Inflammatory macrophage treated with lipopolysaccharide for 4 hours (primary cell): ENCODE measurements at regions not wholly inside any gene's neighbourhood (a gene's known extent, or its start where the extent isn't known, plus 50 kb on each side); places are given as distances from the start of the nearest gene placed in this dataset.

Source experiments
- DNase-seq: peaks from one replicate; pipeline ENCODE4 v3.0.0-alpha.2; 2020

DNA sequence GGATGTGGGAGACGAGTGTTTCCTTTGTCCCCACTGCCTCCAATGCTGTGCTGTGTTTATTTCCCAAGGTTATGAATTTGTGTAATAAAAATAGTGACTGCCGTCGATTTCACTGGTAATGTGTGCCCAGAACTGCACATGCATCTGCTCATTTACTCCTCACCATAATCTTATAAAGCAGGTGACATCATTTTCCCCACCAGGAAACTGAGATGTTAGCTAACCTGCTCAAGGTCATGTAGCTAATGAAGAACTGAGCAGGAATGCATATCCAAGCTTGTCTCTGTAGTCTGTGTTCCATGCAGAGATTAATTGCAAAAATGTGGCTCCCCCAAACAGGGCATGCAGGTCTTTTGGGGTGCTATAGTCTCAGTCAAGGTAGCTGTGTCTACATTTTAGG, 224.4 kb downstream of the TENT4A start:
- DNase-seq = no peak

DNA sequence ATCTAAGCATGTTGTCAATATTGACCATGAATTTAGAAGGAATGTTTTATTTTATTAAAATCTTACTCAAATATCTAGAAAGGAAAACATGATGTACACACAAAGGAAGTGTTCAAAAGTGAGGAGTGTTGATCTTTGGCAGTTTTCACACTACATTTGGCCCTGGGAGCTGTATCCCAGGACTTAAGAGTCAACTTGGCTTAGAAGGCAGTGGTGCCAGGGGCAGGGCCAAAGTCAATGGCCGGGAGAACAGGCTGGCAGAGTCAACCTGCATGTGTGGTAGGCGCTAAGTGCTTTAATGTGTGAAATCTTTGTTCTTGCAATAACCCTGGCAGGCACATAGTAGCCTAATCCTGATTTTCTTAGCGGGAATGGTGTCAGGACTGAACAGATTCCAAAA, 228.4 kb downstream of the TENT4A start:
- no peak for DNase-seq

DNA sequence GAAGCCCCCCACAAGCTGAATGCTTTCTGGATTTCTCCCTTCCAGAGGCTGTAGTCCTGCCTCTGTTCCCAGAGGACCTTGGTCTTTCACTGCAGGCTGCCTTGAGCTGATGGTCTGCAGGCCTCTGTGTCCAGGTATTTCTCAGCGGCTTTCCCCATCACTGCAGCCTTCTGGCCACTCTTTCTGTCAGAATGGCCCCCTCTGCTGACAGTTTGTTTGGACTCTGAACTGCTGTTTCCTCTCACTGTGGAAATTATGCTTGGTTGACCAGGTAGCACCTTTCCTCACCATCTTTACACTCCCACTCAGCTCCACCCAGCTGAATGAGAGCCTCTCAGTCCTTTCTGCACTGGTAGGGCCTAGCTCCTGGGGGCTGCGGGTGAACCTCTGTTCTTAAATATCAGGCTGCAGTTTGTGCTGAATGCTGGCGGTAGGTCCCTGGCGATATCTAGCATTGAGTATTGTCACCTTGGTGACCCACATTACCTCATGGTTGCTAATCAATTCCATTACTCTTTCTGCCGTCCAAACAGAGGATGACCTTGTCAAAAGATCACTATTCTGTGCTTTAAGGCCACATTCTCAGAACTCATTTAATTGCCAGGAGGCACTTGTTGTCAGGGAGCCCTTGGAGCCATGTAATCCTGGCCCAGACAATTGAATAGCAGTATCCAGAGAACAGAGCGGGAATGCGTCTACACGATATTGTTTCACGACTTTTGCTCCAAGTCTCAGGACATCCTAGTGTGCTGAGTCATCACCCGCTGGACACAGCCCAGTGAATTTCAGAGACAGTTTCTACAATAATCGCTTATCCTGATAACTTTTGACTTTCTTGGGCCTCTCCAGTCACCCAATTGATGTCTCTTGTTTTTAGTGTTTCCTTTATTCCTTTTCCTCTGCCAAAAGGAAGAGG, 230.2 kb downstream of the TENT4A start:
- no peak for DNase-seq

DNA sequence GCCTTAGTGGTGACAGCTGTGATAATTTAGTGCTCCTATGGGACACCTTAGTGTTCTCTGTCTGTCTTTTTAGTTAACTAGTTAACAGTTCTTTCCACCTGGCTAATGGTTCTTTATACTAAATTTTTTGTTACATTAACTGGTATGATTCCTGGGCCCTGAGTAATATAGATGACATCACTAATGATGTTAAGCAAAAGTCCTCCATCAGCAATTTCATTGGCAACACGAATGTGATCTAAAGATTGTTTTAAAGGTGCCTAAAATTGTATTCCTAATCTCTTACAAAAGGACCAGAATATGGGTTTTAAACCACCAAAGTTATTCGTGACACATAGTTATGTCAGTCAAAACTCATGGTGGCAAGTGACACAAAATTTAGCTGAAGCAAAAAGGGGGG, 235.3 kb downstream of the TENT4A start:
- DNase-seq = no peak

DNA sequence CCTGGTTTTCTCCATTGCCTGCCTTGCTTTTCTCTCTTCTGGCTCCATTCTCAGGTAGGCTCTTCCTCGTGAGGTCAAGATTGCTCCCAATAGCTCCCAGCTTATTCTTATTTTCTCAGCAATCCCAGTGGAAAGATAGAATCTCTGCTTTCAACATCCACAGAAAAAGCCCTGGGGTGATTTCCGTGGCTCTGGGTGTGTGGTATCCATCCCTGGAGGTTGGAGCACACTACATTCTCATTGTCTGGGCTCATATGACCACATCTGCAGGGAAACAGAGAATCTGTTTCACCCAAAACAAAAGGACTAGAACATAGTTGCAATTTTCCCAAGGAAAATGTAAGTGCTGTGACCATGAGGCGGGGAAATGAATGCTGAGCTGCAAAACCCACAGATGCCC, 236.0 kb downstream of the TENT4A start:
- DNase-seq = no peak

DNA sequence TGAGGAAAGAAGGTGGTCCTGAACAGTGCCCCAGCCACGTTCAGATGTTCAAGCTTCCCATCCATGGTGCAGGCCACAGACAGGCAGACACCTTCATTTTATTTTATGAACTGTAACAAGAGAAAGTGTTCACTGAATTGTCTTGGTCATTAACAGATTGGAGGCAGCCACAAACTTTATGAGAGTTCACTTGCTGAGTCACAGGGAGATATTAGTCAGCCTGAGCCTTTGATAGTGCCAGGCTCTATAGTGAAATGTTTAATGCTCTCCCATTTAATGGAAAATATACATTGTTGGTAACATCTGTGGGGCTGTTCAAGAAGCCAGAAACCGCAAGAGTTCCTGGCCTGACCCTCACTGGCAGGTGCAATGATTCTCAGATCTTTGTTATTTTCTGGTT, 237.0 kb downstream of the TENT4A start:
- no peak for DNase-seq

DNA sequence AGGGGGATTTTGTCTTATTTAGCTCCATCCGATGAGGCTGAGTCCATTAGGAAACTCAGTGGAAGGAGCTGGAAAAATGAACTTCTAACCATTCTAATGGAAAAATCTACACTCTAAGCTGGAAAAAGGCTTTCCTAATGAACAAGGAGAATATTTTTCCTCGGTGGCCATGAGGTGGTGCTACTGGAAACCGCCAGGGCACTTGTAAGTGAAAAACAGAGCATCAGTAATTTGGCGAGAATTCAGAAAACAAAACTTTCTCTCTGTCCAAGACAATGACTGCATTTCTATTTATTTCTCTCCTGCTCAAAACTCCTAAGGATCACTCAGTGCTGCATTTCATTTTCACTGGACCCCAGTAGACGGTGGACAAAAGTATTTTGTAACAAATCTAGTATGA, 237.6 kb downstream of the TENT4A start:
- DNase-seq = no peak

DNA sequence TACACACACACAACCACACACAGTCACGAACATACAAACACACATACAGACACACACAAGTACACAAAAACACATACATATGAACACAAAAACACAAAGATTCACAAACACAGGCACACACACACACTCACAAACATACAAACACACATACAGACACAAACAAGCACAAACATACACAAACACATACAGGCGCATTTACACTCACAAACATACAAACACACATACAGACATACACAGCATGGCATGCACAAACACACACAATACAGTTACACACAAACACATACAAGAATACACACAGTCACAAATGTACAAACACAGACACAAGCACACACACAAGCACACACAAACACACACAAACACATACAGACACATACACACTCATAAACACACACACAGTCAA, 247.9 kb downstream of the TENT4A start:
- DNase-seq = no peak

DNA sequence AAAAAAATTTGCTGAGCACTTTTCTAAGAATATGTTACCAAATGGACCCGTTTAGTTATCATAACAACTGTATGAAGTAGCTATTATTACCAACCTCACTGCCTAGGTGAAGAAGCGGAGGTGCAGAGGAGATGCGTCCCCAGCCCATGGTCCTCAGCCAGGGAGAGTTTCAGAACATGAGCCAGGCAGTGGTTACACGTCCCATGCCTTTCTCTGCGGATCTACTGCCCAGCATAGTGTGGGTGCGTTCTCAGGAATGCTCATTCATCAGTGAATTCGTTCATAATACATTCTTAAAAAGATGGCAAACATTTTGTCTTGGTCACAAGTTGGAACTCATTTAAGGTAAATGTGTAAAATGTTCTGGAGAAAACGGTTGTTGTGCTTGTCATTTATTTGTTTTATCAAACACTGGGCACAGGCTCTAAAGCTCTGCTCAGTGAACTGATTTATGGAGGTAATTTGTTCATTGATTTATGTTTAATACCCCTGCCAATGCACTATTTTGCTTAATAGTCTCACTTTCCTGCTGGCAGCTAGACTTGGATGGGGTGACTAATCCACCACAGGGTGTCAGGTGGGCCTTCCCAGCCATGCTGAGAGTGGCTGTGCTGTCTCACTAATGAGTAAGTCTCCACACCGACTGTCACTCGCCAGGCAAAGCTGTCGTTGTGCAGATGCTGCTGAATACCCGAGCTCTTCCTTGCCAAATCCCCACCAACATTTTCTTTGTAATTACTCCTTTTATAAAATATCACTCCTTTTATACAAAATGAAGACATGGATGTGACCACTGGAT, 248.8 kb downstream of the TENT4A start:
- DNase-seq = no peak

DNA sequence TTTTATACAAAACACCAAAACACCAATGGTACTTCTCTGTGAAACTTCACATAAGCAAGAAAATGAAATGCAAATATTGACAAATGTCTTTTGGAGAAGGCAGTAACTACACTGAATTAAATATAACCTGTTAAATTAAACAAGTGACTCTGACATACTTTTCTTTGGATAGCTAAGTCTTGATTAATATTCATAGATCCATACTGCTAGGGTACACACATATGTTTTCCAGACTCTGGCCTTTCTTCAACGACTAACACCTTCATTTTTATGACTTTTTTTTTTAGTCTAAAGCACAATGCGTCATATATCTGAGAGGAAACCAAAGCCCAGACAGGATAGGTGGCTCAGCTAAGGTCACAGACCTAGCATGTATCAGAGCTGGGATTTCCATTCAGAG, 263.7 kb downstream of the TENT4A start:
- no peak for DNase-seq

DNA sequence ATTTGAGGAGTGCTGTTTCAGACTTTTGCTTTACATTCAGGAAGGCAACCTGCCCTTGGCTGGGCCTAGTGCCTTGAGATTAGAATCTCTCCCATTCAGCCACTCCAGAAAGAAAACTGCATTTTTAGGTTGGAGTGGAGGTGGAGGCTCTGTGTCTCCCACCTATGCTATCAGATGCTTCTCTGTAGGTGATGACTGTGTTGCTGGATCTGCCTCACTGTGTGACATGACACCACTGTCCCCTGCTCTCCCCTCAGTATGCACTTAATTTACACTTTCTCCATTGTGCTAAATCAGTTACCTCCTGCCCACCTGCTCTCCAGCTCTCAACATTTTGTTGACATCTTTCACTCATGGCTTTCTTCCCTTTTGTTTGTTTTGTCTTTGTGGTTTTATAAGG, 265.8 kb downstream of the TENT4A start:
- no peak for DNase-seq

DNA sequence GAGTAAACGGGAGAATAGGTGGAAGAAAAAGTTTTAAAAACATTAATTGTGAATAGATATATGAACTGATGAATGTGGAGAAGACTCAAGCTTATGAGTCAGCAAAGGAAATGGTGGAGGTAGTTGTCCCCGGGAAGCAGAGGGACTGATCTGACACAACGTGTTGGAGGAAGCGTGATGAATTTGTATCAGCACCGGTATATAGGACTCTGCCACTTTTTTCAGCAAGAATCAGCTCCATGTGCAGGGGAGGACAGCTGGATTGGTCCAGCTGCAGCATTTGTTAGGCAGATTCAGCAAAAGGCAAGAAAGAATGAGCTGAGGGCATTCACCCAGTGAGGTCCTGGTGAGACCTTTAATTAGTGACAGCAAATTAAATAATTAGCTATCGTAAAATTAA, 276.0 kb downstream of the TENT4A start:
- no peak for DNase-seq

DNA sequence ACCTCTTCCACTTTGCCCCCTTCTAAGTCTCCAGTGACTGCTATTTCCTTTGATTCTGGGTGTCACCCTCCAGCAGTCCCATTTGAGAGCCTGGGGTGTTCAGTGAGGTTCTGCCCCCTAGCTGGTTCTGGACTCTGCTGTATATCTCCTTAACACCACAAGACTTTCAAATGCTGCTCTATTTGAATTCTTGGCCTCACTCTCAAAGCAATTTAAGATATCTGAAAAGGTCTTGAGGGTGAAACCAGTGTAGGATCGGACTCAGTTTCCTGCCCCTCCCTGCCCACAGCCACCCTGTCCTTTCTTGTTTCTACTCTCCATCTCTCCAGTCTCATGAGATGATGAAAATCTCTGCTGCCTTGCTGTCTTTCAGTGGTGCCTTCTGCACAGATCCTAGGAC, 280.9 kb downstream of the TENT4A start:
- no peak for DNase-seq

DNA sequence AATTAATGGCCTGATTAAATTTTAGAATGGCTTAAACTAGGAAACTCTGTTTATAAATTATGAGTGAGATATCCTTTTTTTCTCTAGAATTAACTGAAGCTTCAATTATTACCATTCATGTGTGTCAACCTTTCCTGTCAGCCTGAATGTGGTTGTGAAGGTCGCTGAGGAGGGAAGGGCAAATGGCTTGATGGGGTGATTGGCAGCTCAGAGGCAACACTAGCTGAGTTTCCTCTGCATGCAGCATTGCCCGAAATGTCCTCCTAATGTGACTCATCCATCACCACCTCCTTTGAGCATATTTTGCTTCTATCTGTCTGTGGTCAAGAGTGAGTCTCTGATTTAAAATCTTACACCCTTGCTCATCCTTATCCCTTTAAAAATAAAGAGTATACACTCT, 281.9 kb downstream of the TENT4A start:
- DNase-seq = no peak

DNA sequence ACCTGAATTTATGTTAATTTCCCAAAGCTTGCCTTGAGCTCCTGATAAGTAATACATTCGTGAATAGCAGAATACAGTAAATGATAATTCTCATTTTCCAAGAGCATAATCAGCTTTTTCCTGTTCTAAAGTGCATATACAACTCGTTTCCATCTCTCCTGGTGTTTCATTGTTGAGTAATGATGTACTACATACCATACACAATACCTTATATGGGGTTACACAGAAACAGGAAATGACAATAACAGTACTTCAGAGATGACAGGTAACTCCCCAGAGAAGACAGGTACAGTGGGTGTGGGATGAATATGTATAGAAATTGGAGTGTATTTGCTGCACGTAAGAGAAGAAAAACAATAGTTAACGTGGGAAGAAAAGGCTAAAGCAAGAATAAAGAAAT, 287.1 kb downstream of the TENT4A start:
- no peak for DNase-seq

DNA sequence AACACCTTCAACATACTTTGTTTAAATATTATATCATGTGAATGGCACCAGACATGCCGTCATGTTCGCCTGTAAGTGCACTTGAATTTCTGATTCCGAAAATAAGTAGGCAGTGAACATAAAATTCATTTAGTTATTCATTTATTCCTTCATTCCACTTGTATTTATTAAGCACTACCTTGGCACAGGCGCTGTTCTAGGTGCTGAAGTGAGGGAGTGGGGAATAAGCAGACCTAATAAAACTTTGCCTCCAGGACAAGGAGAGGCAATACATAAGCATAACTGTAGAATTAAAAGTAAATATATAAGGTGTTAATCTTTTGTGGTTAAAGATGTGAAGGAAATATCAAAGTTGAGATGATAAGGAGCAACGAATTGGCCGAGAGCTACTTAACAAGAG, 297.4 kb downstream of the TENT4A start:
- DNase-seq = no peak

DNA sequence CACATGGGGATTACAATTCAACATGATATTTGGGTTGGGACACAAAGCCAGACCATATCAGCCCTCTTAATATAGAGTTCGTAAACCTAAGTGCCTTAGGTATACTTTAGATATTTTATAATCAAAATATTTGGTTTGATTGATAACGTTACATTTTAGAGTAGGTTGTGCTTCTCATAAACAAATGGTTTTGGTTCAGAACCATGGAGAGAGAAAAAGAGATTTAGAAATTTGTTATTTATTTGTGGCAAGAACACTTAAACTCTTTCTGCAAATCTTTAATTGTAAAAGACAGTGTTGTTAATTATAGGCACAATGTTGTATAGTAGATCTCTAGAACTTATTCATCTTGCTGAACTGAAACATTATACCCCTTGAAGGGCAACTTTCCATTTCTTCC, 298.8 kb downstream of the TENT4A start:
- DNase-seq = no peak

DNA sequence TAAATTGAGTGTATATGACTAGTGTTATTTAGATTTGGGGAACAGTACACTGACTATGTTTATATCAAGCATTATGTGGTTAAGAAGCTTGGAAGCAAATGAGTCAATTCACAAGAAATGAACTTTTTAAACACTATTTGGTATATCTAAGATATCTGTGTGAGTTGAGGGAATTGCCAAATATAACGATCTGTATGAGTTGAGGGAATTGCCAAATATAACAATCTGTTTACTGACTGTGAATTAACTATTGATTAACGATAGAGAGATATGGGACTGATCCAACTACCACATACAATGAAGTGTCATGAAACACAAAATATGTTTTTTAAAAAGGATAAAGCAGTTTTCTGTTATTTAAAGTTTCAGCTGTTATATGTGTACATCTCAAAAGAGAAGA, 301.4 kb downstream of the TENT4A start:
- DNase-seq = no peak

DNA sequence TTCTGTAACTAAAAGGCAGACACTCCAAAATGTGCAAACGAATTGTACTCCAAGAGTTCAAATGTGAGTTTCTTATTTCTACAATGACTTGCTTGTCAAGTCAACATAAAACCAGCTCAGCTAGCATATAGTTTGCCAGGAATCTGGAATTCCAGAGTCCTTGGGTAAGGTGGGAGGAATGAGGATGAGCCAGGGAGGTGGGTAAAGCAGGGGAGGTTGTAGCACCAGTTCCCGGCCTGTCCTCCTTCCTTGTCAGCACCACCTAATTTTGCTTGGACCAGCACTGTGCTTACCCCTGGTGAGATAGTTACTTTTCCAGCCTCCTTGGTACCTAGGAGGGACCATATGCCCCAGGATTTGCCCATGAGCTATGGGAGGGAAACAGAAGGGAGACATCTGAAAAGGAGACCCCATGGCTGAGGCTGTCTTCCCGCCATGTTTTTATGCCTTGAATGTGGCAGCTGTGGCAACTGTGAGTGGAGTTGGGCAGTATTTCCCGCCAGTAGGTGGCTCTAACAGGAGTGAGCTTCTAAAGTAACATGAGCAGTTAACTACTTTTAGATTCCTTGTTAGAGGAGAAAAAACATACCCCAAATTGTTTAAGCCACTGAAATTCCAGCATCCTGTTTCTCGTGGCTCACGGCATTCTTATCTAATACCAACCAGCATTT, 302.5 kb downstream of the TENT4A start:
- DNase-seq = no peak

DNA sequence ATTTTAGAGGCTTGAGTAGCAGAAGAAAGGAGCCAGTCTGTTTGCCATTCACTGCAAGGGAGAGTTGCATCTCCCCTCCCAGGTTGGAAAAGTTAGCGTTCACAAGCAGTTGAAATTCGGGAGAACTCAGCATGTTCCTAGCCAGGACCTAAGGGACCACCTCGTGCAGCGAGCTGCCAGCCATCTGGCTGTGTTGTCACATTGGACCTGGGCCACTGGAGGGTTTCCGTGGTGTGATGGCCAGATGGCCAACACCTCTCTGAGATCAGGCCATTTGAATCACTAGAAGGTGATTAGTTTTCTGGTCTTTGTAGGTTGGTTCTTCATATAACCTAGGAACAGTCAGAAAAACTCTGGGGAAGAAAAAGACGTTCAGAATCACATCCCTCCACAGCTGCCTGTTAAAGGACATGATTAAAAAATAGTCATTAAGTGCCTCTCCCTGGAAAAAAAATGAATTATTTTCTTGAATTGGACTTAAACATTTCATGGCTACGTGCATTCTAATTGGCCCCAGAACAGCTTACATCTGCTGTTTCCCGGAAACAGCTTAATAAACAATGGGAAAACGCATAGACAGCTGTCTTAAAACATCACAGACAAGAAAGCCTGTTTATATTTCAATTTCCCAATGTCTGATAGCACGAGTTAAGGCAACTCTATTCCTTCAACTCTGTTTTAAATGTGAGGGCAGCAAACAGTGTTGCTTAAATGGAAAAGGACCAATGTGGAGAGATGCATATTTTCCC, 303.9 kb downstream of the TENT4A start:
- DNase-seq = no peak

DNA sequence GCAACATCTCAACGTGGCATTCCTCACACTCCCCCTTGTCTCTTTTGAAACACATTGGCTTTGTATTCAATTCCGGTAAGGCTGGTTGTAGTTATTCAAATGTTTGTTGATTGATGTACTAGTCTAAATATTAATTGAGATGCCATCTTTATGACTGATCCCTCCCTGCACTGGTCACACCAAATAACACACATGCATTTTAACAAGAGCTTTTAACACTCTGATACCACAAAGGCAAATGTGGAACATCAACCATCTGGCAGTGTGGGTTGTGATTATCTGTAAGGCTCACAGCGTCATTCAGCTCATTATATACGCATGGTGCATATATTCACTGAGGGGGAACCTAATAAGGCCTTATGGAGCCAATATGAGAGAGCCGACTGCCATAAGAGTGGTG, 305.0 kb downstream of the TENT4A start:
- DNase-seq = no peak

DNA sequence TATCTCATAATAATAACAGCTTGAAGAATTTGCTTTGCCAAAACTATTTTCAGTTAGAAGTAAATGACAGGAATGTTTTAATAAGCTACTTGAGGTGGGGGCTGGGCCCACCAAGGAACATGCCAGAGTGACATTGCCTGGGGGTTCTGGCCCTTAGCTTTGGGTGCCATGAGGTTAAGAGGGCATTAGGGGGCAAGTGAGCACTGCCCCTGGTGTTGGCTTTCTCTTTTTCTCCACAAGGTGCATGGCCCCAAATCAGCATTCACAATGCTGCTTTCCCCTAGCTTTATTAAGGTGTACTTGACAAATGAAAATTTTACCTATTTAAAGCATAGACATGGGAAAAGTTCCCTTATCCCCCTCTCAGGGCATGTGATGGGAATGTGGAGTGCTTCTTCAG, 305.4 kb downstream of the TENT4A start:
- no peak for DNase-seq
